Naive thymus-derived CD4-positive, alpha-beta T cell (primary cell): ENCODE measurements at regions not wholly inside any gene's neighbourhood (a gene's known extent, or its start where the extent isn't known, plus 50 kb on each side); places are given as distances from the start of the nearest gene placed in this dataset.
"Not testable (repeated sequence)": the region's sequence is repeated elsewhere in the genome, so short reads cannot be mapped to it uniquely, and the experiment has no call there.

Experiments used
- ATAC-seq: fragments of 150-1000 bp; cut with Tn5 transposase; 2 replicates; pipeline ENCODE4 v1.10.0; 2021; ENCODE audit warnings: mild to moderate bottlenecking, moderate library complexity
- CTCF ChIA-PET: fragments of 350-600 bp; sonication (Branson Sonifier 250); formaldehyde crosslinking; loops from one replicate; lab custom pipeline; 2021; ENCODE audit warnings: antibody characterized with exemption; lab: Charles Lee
- POLR2A ChIA-PET: fragments of 350-600 bp; sonication (Branson Sonifier 250); formaldehyde crosslinking; loops from one replicate; lab custom pipeline; 2021; ENCODE audit warnings: antibody characterized with exemption, inconsistent platforms; lab: Charles Lee
- DNase-seq, 9 donors: peaks; one replicate each; pipeline versions ENCODE4 v3.0.0 to v3.0.0-alpha.2; 2020 to 2022; ENCODE audit warnings: mixed read lengths in 1 of 9
- H3K27ac ChIP-seq: one replicate; pipeline ENCODE4 v1.7.0; 2013; ENCODE audit warnings: mild to moderate bottlenecking, low read depth, low read length, moderate library complexity
- H3K27me3 ChIP-seq, 2 donors: one replicate each; pipeline ENCODE4 v1.7.0; 2013; ENCODE audit warnings: low read length in 2 of 2, mild to moderate bottlenecking in 2 of 2, moderate library complexity in 2 of 2; ENCODE audit not compliant: control insufficient read depth in 2 of 2, insufficient read depth in 2 of 2
- H3K36me3 ChIP-seq, 3 experiments: 1 replicate in 2 of 3; 2 replicates in 1 of 3; pipeline ENCODE4 v1.7.0; 2013; ENCODE audit warnings: low read length in 3 of 3, mild to moderate bottlenecking in 3 of 3, moderate library complexity in 1 of 3; ENCODE audit not compliant: insufficient read depth in 3 of 3, control insufficient read depth in 2 of 3
- H3K4me1 ChIP-seq, 2 donors: one replicate each; pipeline ENCODE4 v1.7.0; 2013; ENCODE audit warnings: low read length in 2 of 2, mild to moderate bottlenecking in 2 of 2, moderate library complexity in 1 of 2; ENCODE audit not compliant: control insufficient read depth in 2 of 2, insufficient read depth in 2 of 2
- H3K4me3 ChIP-seq: 2 replicates; pipeline ENCODE4 v1.7.0; 2013; ENCODE audit warnings: mild to moderate bottlenecking, low read length
- H3K9me3 ChIP-seq, 3 experiments: 1 replicate in 2 of 3; 2 replicates in 1 of 3; pipeline ENCODE4 v1.7.0; 2013; ENCODE audit warnings: low read length in 3 of 3; ENCODE audit not compliant: control insufficient read depth in 2 of 3
- H3K27ac Mint-ChIP-seq, 9 donors: one replicate each; pipeline ENCODE4 v1.8.0; 2020 to 2022; ENCODE audit warnings: mixed read lengths in 9 of 9, mild to moderate bottlenecking in 8 of 9, moderate library complexity in 5 of 9, inconsistent platforms in 2 of 9
- H3K27me3 Mint-ChIP-seq, 5 donors: one replicate each; pipeline ENCODE4 v1.8.0; 2021 to 2022; ENCODE audit warnings: mixed read lengths in 5 of 5, mild to moderate bottlenecking in 1 of 5
- H3K36me3 Mint-ChIP-seq, 5 donors: one replicate each; pipeline ENCODE4 v1.8.0; 2020 to 2022; ENCODE audit warnings: mixed read lengths in 5 of 5, mild to moderate bottlenecking in 3 of 5, inconsistent platforms in 1 of 5
- H3K4me1 Mint-ChIP-seq, 7 donors: one replicate each; pipeline ENCODE4 v1.8.0; 2020 to 2022; ENCODE audit warnings: mixed read lengths in 7 of 7, mild to moderate bottlenecking in 3 of 7, inconsistent platforms in 1 of 7
- H3K4me3 Mint-ChIP-seq, 10 donors: one replicate each; pipeline ENCODE4 v1.8.0; 2020 to 2022; ENCODE audit warnings: mild to moderate bottlenecking in 10 of 10, mixed read lengths in 10 of 10, moderate library complexity in 6 of 10, inconsistent platforms in 2 of 10
- H3K9me3 Mint-ChIP-seq, 11 donors: one replicate each; pipeline ENCODE4 v1.8.0; 2020 to 2022; ENCODE audit warnings: mixed read lengths in 11 of 11, mild to moderate bottlenecking in 4 of 11, inconsistent platforms in 1 of 11, moderate library complexity in 1 of 11
- intact Hi-C, 2 donors: fragments of 100-400 bp; cut with micrococcal nuclease; formaldehyde crosslinking; loops; one replicate each; pipeline ENCODE4 v1.15.1; 2023

- H3K27me3 Mint-ChIP-seq, H3K27me3 ChIP-seq, H3K9me3 Mint-ChIP-seq, H3K36me3 Mint-ChIP-seq, H3K9me3 ChIP-seq, H3K36me3 ChIP-seq, ATAC-seq, H3K4me3 ChIP-seq, H3K27ac ChIP-seq, intact Hi-C loops: not testable (repeated sequence)
- peak in 2 of 9 donors; percentile 21 to 28 for DNase-seq
- Mint-ChIP-seq H3K4me3 (peak overlapping the region in 9 of 10 donors; percentile 14 to 77 (median 51)), H3K4me1 (peaks cover 27 to 79% (median 65%) of the 10 kb centered on the region in 7 donors), H3K27ac (peak overlapping the region; percentile 80 to 98 (median 94))
- peaks cover 13 to 62% of the 10 kb centered on the region in 2 donors for H3K4me1 ChIP-seq
- CTCF ChIA-PET = interaction anchor here (0.7 to 2.2 kb wide), 3 partner anchors 21 to 31 kb away, joined by 3 to 11 read pairs (median 4); no protein-coding TSS in a partner anchor
- POLR2A ChIA-PET = interaction anchor here (0.7 to 21.9 kb wide), 13 partner anchors 9 to 990 kb away, joined by 3 to 550 read pairs (median 4); no protein-coding TSS in a partner anchor
Measured at GRCh38 chr15:92850218-92850617, 49.9 kb upstream of the CHD2 start.
